Upper lobe of right lung (tissue), 1 donor: ENCODE measurements at regions not wholly inside any gene's neighbourhood (a gene's known extent, or its start where the extent isn't known, plus 50 kb on each side); places are given as distances from the start of the nearest gene placed in this dataset.

Source experiments
- ATAC-seq: fragments of 200-7000 bp; cut with Tn5 transposase; one replicate; pipeline ENCODE4 v1.9.1; 2020; ENCODE audit warnings: mild to moderate bottlenecking, moderate library complexity
- DNase-seq: peaks from one replicate; pipeline ENCODE4 v3.0.0-alpha.2; 2020
- H3K27ac ChIP-seq: fragments of 200-600 bp; one replicate; pipeline ENCODE4 v1.8.0; 2022
- H3K27me3 ChIP-seq: fragments of 200-600 bp; one replicate; pipeline ENCODE4 v1.8.0; 2022; ENCODE audit warnings: mild to moderate bottlenecking
- H3K36me3 ChIP-seq: fragments of 200-600 bp; one replicate; pipeline ENCODE4 v1.8.0; 2022
- H3K4me1 ChIP-seq: fragments of 200-600 bp; one replicate; pipeline ENCODE4 v1.8.0; 2022
- H3K4me3 ChIP-seq: fragments of 200-600 bp; one replicate; pipeline ENCODE4 v1.8.0; 2022; ENCODE audit warnings: mild to moderate bottlenecking
- H3K9me3 ChIP-seq: fragments of 200-600 bp; one replicate; pipeline ENCODE4 v1.8.0; 2022
- intact Hi-C: fragments of 100-400 bp; cut with DNase I; formaldehyde crosslinking; loops from one replicate; pipeline ENCODE4 v1.11.0; 2022
- TF ChIP-seq, protein P1 (sequence below): fragments of 200-600 bp; IDR thresholded peaks from one replicate; pipeline ENCODE4 v1.8.0; 2022; ENCODE audit warnings: antibody characterized with exemption
- donor health status: DM: no; HTN: yes; CAD: no; lungs with severe emphysema.

DNA sequence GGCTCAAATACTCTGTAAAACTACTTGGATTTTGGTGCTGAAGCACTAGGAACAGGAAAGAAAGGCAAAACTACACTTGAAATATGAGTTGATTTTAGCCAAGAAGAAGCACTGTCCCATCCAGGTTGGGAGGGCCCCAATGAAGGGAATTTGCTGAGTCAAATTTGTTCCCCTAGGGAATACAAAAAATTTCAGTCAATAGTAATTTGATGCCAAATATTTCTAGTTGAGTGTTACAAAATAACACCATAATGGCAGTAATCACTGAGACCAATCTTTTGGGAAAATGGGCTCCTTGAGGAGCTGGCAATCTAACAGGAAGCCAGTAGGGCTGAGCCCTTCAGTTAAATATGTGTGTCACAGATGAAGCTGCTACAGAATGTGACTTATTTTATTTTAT, 896.9 kb downstream of the DIPK2A start:
- Histone ChIP-seq H3K36me3 (no peaks in the 10 kb centered on the region), H3K27ac (no peak overlapping the region), H3K27me3 (no peaks in the 10 kb centered on the region), H3K9me3 (no peaks in the 10 kb centered on the region), H3K4me3 (no peak overlapping the region), H3K4me1 (no peaks in the 10 kb centered on the region)
- TF ChIP-seq, protein P1, sequence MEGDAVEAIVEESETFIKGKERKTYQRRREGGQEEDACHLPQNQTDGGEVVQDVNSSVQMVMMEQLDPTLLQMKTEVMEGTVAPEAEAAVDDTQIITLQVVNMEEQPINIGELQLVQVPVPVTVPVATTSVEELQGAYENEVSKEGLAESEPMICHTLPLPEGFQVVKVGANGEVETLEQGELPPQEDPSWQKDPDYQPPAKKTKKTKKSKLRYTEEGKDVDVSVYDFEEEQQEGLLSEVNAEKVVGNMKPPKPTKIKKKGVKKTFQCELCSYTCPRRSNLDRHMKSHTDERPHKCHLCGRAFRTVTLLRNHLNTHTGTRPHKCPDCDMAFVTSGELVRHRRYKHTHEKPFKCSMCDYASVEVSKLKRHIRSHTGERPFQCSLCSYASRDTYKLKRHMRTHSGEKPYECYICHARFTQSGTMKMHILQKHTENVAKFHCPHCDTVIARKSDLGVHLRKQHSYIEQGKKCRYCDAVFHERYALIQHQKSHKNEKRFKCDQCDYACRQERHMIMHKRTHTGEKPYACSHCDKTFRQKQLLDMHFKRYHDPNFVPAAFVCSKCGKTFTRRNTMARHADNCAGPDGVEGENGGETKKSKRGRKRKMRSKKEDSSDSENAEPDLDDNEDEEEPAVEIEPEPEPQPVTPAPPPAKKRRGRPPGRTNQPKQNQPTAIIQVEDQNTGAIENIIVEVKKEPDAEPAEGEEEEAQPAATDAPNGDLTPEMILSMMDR: no peak
- intact Hi-C loops: no loop called here
- DNase-seq (no peak), ATAC-seq (no peak)

DNA sequence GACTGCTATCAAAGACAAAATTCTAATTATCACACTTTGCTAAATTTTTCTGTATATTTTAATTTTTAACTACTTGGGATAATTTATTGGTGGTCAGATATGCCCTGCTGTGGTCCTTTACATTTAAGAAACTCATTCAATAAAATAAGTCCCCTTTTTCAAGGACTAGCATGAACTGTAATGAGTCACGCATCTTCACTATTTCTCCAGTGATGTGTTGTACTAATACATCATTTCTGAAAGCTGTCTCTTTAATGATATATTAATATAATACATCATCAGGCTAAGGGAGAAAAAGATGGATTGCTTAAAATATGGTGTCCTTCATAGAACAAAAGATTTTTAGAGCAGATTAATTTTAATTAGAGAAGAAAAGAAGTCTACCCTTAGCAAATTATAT, 901.4 kb downstream of the DIPK2A start:
- no peaks in the 10 kb centered on the region for H3K36me3 ChIP-seq
- no peak for ATAC-seq
- intact Hi-C loops: no loop called here
- no peak overlapping the region for H3K27ac ChIP-seq
- TF ChIP-seq, protein P1: no peak
- H3K4me1 ChIP-seq: no peaks in the 10 kb centered on the region
- H3K4me3 ChIP-seq: no peak overlapping the region
- no peaks in the 10 kb centered on the region for H3K27me3 ChIP-seq
- DNase-seq: no peak
- H3K9me3 ChIP-seq: no peaks in the 10 kb centered on the region

DNA sequence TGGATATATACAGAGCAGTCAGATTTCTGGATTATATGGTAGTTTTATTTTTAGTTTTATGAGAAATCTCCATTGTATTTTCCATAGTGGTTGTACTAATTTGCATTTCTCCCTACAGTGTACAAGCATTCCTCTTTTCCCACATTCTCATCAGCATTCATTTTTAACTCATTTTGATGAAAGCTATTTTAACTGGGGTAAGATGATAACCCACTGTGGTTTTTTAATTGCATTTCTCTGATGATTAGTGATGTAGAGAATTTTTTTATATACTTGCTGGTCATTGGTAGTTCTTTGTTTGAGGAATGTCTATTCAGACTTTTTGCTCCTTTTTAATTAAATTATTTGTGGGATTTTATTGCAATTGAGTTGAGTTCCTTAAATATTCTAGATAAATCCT, 903.6 kb downstream of the DIPK2A start:
- H3K36me3 ChIP-seq: no peaks in the 10 kb centered on the region
- H3K27ac ChIP-seq: no peak overlapping the region
- TF ChIP-seq, protein P1: no peak
- H3K4me1 ChIP-seq: no peaks in the 10 kb centered on the region
- H3K4me3 ChIP-seq: no peak overlapping the region
- H3K9me3 ChIP-seq: no peaks in the 10 kb centered on the region
- no peaks in the 10 kb centered on the region for H3K27me3 ChIP-seq
- intact Hi-C loops: no loop called here
- ATAC-seq (no peak), DNase-seq (no peak)

DNA sequence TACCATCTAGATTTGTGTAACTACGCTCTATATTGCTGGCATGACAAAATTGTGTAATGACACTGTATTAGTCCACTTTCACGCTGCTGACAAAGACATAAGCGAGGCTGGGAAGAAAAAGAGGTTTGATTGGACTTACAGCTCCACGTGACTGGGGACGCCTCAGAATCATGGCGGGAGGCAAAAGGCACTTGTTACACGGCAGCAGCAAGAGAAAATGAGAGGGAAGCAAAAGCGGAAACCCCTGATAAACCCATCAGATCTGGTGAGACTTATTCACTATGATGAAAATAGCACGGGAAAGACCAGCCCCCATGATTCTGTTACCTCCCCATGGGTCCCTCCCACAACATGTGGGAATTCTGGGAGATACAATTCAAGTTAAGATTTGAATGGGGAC, 905.7 kb downstream of the DIPK2A start:
- intact Hi-C loops: no loop called here
- ATAC-seq (no peak), DNase-seq (no peak)
- Histone ChIP-seq H3K36me3 (no peaks in the 10 kb centered on the region), H3K4me1 (no peaks in the 10 kb centered on the region), H3K27ac (no peak overlapping the region), H3K9me3 (no peaks in the 10 kb centered on the region), H3K27me3 (no peaks in the 10 kb centered on the region), H3K4me3 (no peak overlapping the region)
- TF ChIP-seq, protein P1: no peak

DNA sequence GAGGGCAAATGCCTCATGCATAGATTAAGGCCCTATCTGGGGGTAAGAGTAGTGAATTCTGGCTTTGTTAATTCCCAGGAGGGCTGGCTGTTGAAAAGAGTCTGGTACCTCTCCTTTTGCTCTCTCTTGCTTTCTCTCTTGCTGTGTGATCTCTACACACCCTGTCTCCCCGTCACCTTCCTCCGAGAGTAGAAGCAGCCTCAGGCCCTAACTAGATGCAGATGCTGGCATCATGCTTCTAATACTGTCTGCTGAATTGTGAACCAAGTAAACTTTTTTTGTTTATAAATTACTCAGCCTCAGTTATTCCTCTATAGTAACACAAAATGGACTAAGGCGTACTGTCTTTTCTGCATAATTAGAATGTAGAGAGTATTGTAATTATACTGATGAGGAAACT, 908.1 kb downstream of the DIPK2A start:
- TF ChIP-seq, protein P1: no peak
- no peaks in the 10 kb centered on the region for H3K9me3 ChIP-seq
- H3K4me1 ChIP-seq: no peaks in the 10 kb centered on the region
- no peak overlapping the region for H3K4me3 ChIP-seq
- no peak for DNase-seq
- H3K27ac ChIP-seq: no peak overlapping the region
- no peaks in the 10 kb centered on the region for H3K36me3 ChIP-seq
- intact Hi-C loops: no loop called here
- ATAC-seq: no peak
- H3K27me3 ChIP-seq: no peaks in the 10 kb centered on the region

DNA sequence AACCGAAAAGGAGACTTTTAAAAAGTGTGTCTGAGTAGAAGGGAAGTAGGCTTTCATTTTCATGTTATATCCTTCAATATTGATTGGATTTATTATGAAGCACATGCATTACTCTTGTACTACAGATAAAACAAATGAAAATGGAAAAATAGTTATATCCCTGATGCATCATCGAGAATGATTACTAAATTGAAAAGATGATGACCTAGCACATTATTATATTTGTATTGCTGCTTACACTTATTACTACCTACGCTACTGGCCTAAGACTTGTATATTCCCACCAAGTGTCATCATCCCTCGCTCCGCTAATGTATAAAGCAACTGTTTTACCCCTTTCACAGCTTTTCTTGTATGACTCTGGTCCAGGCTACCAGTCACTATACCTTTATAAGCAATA, 922.4 kb downstream of the DIPK2A start:
- Histone ChIP-seq H3K4me1 (no peaks in the 10 kb centered on the region), H3K36me3 (no peaks in the 10 kb centered on the region), H3K27ac (no peak overlapping the region), H3K27me3 (no peaks in the 10 kb centered on the region), H3K4me3 (no peak overlapping the region), H3K9me3 (no peaks in the 10 kb centered on the region)
- DNase-seq (no peak), ATAC-seq (no peak)
- intact Hi-C loops: no loop called here
- TF ChIP-seq, protein P1: no peak
